Activated naive CD4-positive, alpha-beta T cell (primary cell): ENCODE measurements at regions not wholly inside any gene's neighbourhood (a gene's known extent, or its start where the extent isn't known, plus 50 kb on each side); places are given as distances from the start of the nearest gene placed in this dataset.

Experiments used
- DNase-seq, 4 experiments: peaks; one replicate each; lab custom pipeline; 2025; lab: John Stamatoyannopoulos, UW

DNA sequence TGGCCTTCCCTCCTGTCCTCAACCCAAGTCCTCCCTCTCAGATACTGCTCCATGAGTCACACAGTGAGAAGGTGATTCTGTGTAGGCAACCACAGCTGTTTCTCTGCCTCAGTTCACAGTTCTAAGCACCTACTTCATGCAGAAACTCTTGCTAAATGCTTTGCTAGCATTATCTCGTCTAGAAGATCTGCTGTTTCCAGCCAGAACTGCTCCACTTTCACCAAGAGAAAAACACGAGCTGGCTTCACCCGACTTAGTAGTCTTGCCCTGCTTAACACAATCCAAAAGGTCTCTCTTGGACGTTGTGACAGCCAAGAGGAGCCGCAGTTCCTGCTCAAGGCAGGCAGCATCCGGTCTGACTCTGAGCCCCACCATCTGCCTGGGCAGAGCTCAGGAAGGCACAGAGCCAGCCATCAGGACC lies 272.1 kb downstream of the UACA start:
- DNase-seq = no peak

DNA sequence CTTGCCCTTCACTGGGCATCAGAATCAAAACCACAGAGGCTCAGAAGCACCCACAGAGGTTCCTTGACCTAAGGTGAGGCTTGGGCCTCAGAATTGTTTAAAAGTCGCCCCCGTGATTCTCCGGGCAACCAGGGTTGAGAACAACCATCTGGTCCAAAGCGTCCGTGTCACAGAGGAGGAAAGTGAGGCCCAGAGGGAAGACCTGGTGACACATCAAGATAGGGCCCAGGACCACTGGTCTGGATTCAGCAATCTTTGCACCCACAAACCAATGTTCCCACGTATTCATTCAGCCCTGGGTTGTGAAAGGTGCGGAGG lies 272.6 kb downstream of the UACA start:
- DNase-seq = no peak

DNA sequence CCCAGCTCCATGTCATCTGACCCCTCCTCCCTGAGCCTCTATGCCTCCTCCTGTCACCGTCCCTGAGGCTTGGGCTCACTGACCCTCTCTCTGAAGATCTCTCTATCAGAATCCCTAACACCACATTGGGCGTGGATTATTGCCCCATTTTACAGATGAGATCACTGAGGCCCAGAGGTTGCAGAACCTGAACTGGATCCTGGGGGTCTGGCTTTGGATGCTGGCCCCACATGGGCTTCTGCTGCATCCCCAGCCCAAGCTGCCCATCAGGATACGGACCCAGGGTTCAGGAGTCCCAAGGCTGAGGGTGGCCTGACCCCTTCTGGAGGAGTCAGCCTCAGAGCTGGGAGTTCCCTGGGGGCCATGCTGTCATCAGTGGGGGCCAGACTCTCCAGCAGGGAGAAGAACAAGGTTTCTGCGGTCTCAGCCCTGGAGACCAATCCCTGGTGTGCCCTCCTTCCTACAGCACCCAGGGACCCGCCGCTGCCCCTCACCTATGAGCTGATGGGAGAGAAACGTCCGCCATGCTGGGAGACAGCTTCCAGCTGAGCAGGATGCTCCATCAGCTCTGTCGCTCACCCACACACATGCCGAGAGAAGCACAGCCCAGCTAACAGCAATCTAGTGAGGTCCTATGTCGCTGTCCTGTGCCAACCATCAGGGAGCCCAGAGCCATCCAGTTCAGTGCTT lies 273.1 kb downstream of the UACA start:
- no peak for DNase-seq

DNA sequence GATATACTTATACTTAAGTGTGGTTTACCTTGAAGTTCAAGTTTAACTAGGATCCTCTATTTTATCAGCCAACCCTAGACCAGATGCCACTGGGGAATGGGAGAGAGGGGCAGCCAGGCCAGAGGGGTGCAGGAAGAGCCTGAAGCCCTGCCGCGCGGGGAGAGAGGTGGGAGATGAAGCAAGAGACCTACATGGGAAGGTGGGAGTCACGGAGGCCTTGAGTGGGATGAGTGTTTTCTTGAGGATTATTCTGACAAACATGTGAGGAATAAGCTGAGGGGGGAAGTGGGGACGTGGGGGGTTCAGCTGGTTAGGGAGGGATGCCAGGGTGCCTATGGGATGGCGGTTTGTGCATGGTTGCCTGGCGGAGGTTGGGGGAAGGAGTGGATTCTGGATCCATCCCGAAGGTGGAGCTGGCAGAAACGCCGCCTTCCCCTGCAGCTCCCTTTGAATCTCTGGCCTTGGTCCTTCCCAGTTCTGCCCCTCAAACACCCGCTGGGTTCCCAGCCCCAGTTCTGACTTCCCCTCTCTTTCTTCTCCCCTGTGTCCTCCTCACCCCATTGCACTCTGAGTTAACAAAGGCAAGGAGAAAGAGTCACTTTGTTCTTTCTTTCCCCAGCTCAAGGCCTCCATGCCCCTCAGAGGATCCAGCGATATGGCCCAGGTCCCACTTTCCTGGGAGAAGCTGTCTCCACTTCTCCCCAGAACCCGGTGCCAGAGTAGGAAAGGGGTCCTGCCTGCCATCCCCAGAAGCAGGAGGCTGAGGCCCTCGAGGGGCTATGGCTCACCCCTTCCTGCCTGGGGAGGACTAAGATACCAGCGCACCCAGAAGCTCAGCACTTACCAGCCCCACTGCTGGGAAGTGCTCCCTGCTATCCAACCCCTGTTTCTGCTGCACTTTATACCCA lies 274.2 kb downstream of the UACA start:
- DNase-seq = no peak

DNA sequence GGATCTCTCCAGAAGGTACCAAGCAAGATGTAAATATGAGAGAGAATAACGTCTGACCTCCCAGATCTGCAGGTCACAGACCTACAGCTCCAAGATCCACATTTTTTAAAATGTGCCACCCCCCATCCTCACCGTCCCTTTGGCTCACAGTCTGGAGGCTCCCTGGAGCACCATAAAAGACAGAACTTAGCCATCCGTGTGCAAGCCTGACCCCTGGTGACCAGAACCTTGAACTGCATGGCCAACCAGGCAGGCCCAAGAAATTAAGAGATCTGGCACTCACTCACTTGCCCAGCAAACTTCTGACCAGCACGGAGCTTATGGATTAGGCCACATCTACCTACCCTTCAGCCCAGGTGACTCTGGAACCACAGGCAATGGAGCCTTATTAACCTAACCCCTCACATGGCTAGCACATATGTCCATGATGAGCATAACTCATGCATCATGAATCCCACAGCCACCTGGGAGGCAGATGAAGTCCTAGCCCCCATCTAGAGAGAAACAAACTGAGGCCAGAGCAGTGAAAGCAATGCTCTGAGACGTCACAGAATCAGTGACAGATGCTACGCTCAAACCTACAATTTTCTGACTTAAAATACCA lies 275.3 kb downstream of the UACA start:
- peak; percentile 32 to 64 (median 52) for DNase-seq

DNA sequence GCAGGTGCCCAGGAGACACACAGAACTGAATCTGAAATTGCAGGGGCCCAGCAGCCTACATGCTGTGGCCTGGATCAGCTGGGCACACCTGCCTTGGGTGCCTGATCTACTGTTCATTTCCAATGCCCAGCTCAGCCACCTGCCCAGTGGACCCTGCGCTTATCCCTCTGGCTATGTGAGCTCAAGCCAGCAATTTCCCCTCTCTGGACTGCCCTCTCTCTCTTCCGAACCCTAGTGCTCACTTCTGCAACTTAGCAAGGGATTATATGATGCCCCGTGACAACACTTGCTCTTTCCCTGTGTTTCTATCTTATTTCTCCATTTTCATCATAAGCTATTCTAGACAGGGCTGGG lies 276.0 kb downstream of the UACA start:
- DNase-seq = no peak

DNA sequence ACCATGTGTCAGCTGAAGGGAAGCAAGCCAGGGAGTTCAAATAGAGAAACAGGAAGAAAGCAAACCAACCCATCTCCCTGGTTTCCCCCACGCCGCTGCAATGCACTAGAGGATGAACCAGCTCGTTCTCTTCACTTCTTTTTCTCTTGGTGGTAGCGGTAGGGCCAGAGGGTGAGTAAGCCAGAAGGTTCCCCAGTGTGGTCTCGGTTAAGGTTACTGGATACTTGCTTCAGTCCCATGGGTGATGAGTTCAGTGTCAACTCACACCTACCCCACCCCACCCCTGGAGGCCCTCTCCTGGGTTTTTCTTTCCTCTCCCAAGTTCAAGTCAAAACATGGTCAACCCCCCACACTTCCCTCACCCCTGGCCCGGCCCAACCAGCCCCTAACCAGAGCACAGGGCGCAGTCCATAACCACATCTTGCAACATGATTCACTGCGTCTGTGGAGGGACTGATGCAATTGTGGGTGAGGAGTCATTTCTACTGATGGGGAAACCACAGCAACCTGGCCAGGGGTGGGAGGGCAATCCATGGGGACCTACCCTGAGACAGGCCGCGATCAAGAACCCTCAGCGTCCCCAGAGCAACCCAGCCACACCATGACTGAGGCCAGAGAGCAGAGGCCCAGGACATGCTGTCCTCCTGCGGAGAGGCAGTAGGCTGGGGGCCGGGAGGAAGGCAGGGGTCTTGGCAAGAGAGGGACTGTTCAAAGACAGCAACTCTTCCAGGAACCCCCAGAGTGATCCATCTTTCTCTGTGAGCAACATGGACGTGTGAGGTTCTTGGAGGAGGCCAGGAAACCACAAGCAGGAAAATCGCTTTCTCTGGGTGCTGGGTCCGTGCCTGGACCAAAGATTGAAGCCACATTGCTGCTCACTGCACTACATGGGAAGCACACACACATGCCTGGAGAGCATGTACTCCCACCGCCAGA lies 276.6 kb downstream of the UACA start:
- DNase-seq = peak in 1 of 4 experiments; percentile 24

DNA sequence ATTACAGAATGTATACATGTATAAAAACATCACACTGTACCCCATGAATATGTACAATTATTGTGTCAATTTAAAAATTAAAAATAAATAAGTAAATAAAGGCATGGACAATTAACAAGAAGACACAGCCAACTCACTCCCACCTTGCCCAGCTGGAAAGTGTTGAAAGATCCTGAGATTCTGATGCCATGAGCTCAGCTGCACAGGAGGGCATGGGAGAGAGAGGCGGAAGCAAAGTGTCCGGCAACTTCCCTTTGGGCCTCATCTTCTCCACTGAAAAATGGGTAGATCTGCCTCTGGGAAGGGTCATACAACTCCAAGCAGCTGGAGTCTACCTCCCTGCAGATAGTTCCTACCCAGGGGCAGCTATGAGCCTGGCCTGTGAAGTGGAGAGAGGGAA lies 277.3 kb downstream of the UACA start:
- DNase-seq = no peak

DNA sequence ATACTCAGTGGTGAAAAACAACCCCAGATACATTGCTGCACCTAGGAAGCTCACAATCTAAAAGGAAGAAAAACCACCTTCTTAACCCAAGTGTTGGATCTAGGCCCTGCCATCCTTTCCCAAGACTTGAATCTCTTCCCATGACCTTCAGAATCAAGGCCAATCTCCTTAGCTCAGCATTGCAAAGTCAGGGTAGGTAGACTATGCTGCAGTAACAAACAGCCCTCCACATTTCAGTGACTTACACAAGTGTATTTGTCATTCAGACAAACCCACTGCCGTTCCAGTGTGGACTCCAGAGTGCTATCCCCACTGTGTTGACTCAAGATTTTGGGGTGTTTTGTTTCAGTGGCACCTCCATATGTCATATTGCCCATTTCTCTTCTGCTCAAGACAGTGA lies 278.4 kb downstream of the UACA start:
- DNase-seq = no peak

DNA sequence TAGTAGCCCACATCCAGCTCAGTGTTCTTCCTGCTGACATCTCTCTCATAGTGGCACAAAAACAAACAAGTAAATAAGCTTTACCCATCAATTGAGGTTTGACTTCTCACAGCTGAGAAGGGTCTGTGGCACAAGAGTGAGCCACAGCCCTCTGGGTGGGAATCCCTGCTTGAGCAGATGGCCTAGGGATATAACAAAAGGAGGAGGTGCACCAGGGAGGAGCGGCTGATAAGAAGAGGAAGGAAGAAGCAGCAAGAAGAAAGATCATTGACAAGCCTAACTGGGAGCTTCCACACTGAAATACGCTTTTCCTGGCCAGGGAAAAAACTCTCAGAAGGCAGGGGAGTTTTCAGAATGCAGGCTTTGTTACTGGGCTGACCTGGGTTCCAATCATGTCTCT lies 279.8 kb downstream of the UACA start:
- DNase-seq = no peak

DNA sequence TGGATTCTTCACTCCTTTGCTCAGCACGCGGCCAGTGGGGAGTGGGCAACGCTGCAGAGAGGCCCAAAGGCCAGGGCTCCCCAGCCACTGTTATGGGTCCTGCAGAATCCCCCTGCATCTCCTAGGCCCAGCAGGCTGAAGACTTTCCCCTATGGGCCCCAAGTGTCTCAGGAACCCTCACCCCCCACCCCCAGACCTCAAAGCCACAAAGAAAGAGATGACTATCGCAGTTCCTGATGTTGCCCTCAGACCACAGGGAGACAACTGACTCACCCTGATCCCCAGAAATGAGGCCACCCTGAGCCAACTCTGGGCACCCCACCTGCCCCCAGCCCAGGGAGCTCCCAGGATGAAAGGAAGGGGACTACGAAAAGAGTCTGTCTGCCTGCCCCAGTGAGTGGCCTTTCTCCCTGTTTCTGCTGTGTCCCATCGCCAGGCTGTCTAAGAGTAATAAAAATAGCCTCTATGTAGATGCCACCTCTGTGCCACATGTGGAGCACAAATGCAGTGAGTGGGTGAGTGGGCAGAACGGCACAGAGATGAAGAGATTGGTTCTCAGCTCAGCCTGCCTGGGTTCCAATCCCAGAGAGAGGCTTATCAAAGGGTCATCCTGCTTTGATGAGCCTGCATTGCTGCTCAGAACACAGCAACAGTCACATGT lies 283.0 kb downstream of the UACA start:
- no peak for DNase-seq

DNA sequence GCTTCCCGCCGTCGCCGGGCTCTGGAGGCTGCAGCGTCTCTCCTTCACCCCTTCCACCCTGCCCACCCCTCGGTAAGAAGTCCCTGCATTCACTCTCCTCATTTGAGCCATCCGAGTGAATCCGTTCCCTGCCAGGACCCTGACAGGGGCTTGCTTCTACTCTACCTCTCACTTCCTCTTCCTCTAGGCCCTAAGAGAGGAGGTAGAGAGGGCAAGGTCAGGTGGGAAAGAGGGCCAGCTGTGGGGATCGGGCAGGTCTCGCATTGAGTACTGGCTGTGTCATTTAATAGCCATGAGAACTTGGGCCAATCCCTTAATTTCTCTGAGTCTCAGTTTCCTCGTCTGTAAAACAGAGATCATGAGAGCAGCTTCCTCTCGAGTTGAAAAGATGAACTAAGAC lies 283.6 kb downstream of the UACA start:
- DNase-seq = no peak

DNA sequence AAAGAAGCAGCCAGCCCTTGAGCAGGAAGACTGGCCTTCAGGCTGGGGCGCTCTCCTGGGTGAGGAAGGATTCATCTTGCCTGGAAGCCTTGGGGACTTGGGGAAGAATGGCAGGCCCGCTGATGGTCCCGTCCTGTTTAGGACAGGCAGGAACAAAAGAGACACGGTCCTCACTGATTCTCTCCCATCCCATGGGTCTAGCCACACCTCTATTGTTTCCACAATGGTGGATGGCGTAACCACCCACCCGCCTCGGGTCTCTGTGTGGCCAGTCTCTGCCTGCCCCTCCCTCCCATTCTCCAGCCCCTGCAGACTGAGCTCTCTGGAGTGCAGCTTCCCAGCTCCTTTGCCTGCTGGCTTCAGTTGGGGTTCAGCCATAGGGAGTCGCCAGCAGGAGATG lies 284.3 kb downstream of the UACA start:
- DNase-seq = no peak

DNA sequence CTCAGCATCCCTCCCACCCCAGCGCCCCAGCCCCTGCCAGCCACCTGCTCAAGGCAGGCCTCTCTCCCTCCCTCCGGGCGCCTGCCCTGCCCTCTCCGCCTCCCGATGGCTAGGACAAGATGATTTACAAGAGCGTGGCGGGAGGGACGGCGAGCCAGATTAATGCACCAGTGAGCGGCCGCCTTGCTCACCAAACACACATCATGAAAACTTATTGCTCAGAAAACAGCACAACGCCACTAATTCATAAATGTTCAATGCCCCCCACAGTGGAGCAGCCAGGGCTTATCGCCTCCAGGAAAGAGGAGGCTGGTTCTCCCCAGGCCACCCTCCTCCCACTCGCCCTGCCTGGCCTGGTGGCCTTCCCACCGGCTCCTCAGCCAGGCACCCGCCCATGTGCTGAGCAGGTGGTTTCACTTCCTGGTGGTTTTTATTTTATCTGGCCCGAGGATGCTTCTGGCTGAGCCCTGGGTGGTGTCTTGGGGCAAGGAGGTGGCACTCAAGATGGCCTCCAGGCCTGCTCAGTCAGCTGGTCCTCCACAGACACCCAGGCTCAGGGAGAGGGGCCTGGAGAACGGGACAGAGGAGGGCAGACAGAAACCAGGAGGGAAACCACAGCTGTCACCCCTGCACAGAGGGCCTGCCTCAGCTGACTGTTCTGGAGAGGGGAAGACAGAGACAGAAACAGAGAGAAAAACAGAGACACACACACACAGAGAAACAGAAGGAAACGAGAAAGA lies 284.9 kb downstream of the UACA start:
- DNase-seq = no peak

DNA sequence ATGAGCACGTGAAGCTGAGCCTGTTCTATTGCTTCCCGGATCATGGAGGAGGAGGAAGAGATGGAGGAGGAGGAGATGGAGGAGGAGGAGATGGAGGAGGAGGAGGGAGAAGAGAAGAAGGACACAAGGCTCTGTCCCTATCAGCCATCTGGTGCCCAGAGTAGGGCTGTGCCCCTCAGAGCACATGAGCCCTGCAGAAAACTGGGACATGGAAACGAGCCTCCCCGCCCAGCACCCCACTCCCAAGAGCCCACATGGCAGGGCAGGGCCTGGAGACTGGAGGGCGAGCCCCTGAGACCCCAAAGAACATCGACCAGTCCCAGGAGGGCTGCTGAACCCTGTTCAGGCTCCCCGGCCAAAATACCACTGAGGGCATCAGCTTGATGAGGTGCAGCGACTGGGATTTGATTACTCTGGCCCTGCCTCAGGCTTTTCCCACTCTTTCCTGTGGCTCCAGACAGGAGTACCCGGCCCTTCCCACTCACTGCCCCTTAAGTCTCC lies 285.6 kb downstream of the UACA start:
- no peak for DNase-seq

DNA sequence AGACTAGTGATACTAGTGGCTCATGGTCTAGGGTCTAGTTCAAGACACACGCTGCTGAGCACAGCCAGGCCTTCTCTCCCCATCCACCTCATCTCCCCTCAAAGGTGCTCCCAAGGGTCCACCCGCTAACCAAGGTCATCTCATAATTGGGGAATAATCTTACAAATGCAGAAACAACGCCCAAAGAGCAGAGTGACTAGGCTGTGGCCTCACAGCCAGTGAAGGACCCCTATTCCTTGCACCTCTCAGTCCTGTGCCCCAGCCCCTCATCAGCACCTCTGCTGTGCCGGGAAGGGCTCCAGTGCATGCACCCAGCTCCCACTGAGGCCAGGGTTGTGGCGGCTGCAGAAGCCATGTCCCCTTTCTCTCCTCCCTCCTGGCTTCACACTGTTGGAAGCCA lies 286.9 kb downstream of the UACA start:
- no peak for DNase-seq

DNA sequence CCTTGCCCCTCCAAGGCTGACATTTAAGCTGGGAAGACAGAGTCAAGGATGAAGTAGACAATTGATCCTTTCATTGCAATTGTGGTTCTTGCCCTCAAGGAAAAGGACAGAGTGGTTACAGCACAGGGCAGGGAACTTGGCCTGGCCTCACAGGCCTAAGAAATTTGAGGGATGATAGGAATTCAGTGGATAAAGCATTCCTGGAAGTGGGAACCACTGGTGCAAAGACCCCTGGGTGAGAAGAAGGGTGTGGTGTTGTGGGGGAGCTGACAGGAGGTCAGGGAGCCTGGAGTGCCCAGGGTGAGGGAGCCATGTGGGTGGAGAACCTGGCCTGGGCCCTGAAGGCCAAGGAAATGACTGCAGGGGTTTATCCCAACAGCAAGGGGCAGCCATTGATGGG lies 287.4 kb downstream of the UACA start:
- no peak for DNase-seq

DNA sequence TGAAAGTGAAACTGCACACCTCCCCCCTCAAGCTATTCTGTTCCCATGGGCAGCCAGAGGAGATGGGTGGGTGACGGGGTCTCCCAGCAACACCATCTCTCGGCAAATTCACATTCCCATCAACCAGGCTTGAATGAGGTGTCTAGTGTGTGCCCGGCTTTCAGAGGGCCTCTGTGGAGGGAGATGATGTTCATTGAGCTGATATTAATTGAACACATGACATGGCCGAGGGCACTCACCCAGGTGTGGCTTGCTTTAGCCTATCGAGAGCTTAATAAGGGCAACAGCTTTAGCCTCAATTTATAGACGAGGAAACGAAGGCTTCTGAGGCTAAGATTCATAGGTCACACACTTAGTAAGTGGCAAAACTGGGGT lies 288.0 kb downstream of the UACA start:
- no peak for DNase-seq

DNA sequence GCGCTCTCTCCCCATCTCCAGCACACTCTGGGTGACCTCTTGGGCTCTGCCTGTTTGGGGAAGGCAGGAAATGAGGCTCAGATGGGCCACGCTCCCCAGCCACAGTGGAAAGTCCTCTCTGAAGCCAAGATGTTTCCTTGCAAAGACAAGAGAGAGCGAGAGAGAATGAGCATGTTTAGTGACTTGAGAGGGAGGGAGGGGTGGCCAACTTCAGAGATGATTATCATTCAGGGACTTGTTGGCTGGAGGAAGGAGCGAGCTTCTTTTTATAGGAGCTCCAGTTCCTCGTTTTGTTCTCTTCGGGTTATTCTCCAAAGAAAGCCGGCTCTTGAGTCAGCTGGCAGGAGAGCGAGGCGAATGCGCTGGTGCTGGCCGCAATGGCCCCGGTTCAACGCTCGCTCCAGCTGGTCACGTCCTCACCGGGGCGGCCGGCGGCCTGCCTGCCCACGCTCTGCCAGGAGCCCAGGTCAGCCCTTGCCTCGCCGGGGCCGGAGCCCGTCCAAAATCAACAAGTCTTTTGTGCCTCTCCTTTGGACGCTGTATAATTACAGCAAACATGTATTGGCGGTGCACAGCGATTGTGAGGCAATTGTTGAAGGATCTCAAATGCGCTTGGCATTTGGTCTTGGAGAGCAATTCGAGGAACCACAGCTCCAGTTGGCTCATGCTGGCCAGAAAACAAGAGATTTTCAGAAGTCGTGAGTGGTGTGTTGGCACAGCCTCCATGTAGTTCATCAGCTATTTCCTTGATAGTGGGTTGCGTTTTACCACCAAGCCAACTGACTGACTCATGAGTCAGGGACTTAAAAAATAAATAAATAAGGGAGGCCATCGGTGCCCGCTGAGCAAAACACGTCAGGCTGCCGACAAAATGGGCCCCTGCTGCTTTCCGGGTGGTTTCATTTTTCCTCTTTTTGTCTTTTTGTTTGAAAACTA lies 288.6 kb downstream of the UACA start:
- DNase-seq = peak in 1 of 4 experiments; percentile 12
